HepG2 (cell line): ENCODE measurements at regions not wholly inside any gene's neighbourhood (a gene's known extent, or its start where the extent isn't known, plus 50 kb on each side); places are given as distances from the start of the nearest gene placed in this dataset.

Experiments used
- AHR ChIP-seq: IDR thresholded peaks from 2 replicates; pipeline ENCODE4 v1.6.1; 2018; ENCODE audit warnings: missing genetic modification reagents, missing compliant biosample characterization
- ARNTL ChIP-seq: sonication (generic); formaldehyde crosslinking; IDR thresholded peaks from 2 replicates; pipeline ENCODE4 v1.4.0; 2020; ENCODE audit warnings: mild to moderate bottlenecking, missing genetic modification reagents
- ATF5 ChIP-seq: sonication (generic); formaldehyde crosslinking; IDR thresholded peaks from 2 replicates; pipeline ENCODE4 v1.4.0; 2020; ENCODE audit warnings: mild to moderate bottlenecking, low read depth, missing genetic modification reagents
- DNMT3B ChIP-seq: conservative IDR thresholded peaks from 2 replicates; pipeline ENCODE4 v1.6.1; 2016; ENCODE audit warnings: missing biosample characterization, control low read depth
- E2F5 ChIP-seq: sonication (generic); formaldehyde crosslinking; conservative IDR thresholded peaks from 2 replicates; pipeline ENCODE4 v1.4.0; 2020; ENCODE audit warnings: missing genetic modification reagents
- EP300 ChIP-seq, 3 experiments: sonication (generic) in 1 of 3; formaldehyde crosslinking in 1 of 3; IDR thresholded peaks; 2 replicates each; pipeline versions ENCODE4 v1.5.1 to v1.6.1; 2011 to 2020; ENCODE audit warnings: low read depth in 2 of 3, low read length in 2 of 3, borderline replicate concordance in 1 of 3, improper control_type of control experiment in 1 of 3, mild to moderate bottlenecking in 1 of 3, missing genetic modification reagents in 1 of 3, moderate library complexity in 1 of 3
- GLMP ChIP-seq: sonication (generic); formaldehyde crosslinking; IDR thresholded peaks from 2 replicates; pipeline ENCODE4 v1.9.0; 2021; ENCODE audit warnings: missing genetic modification reagents, mild to moderate bottlenecking, borderline replicate concordance
- HMG20A ChIP-seq: IDR thresholded peaks from 2 replicates; pipeline ENCODE4 v1.6.1; 2016; ENCODE audit warnings: borderline replicate concordance
- NAIF1 ChIP-seq: sonication (generic); formaldehyde crosslinking; IDR thresholded peaks from 2 replicates; pipeline ENCODE4 v1.5.0; 2020; ENCODE audit warnings: mild to moderate bottlenecking, missing genetic modification reagents, borderline replicate concordance
- NBN ChIP-seq: fragments of 450-650 bp; conservative IDR thresholded peaks from 2 replicates; pipeline ENCODE4 v1.6.1; 2017
- PHF8 ChIP-seq: sonication (generic); formaldehyde crosslinking; IDR thresholded peaks from 2 replicates; pipeline ENCODE4 v1.5.0; 2020; ENCODE audit warnings: missing genetic modification reagents
- SOX13 ChIP-seq, 3 experiments: fragments of 450-650 bp in 1 of 3; sonication (generic) in 1 of 3; formaldehyde crosslinking in 1 of 3; IDR thresholded peaks in 2 of 3; conservative IDR thresholded peaks in 1 of 3; 2 replicates each; pipeline versions ENCODE4 v1.5.0 to v1.6.1; 2016 to 2020; ENCODE audit warnings: antibody characterized with exemption in 1 of 3, mild to moderate bottlenecking in 1 of 3, missing compliant biosample characterization in 1 of 3, missing genetic modification reagents in 1 of 3, moderate library complexity in 1 of 3
- SOX6 ChIP-seq, 2 experiments: fragments of 450-650 bp in 1 of 2; sonication (generic) in 1 of 2; formaldehyde crosslinking in 1 of 2; IDR thresholded peaks; 2 replicates each; pipeline versions ENCODE4 v1.4.0 to v1.6.1; 2017 to 2020; ENCODE audit warnings: antibody characterized with exemption in 1 of 2, mild to moderate bottlenecking in 1 of 2, missing genetic modification reagents in 1 of 2
- STAT5B ChIP-seq: sonication (generic); formaldehyde crosslinking; IDR thresholded peaks from 2 replicates; pipeline ENCODE4 v1.4.0; 2020; ENCODE audit warnings: missing genetic modification reagents
- TFDP2 ChIP-seq: sonication (generic); formaldehyde crosslinking; IDR thresholded peaks from 2 replicates; pipeline ENCODE4 v1.4.0; 2020; ENCODE audit warnings: missing genetic modification reagents
- TRIM24 ChIP-seq: sonication (generic); formaldehyde crosslinking; IDR thresholded peaks from 2 replicates; pipeline ENCODE4 v1.8.0; 2022; ENCODE audit warnings: mild to moderate bottlenecking, missing genetic modification reagents
- ZFP36L1 ChIP-seq: sonication (generic); formaldehyde crosslinking; IDR thresholded peaks from 2 replicates; pipeline ENCODE4 v1.8.0; 2022; ENCODE audit warnings: mild to moderate bottlenecking, missing genetic modification reagents, moderate library complexity
- ZNF335 ChIP-seq: sonication (generic); formaldehyde crosslinking; IDR thresholded peaks from 2 replicates; pipeline ENCODE4 v1.4.0; 2020; ENCODE audit warnings: missing genetic modification reagents
- ZNF431 ChIP-seq: sonication (generic); formaldehyde crosslinking; IDR thresholded peaks from 2 replicates; pipeline ENCODE4 v1.9.0; 2022; ENCODE audit warnings: missing genetic modification reagents, low read depth, mild to moderate bottlenecking, borderline replicate concordance
- ZNF432 ChIP-seq: sonication (generic); formaldehyde crosslinking; IDR thresholded peaks from 2 replicates; pipeline ENCODE4 v1.5.0; 2020; ENCODE audit warnings: missing genetic modification reagents, mild to moderate bottlenecking, borderline replicate concordance
- ZNF510 ChIP-seq: sonication (generic); formaldehyde crosslinking; IDR thresholded peaks from 2 replicates; pipeline ENCODE4 v1.4.0; 2020; ENCODE audit warnings: low read depth, mild to moderate bottlenecking, missing genetic modification reagents
- ZNF513 ChIP-seq: sonication (generic); formaldehyde crosslinking; conservative IDR thresholded peaks from 2 replicates; pipeline ENCODE4 v1.5.0; 2020; ENCODE audit warnings: missing genetic modification reagents
- ZNF563 ChIP-seq: sonication (generic); formaldehyde crosslinking; IDR thresholded peaks from 2 replicates; pipeline ENCODE4 v1.8.0; 2022; ENCODE audit warnings: mild to moderate bottlenecking, moderate library complexity, missing genetic modification reagents
- ZSCAN30 ChIP-seq: sonication (generic); formaldehyde crosslinking; IDR thresholded peaks from 2 replicates; pipeline ENCODE4 v1.5.0; 2020; ENCODE audit warnings: mild to moderate bottlenecking, missing genetic modification reagents

- no peak for TF ChIP-seq ZNF513 (CRISPR knock-in tag)
- TF ChIP-seq STAT5B (CRISPR knock-in tag) = no peak
- TF ChIP-seq ZFP36L1 (CRISPR knock-in tag) = no peak
- TF ChIP-seq ZSCAN30 (CRISPR knock-in tag) = no peak
- TF ChIP-seq ZNF432 (CRISPR knock-in tag) = no peak
- TF ChIP-seq NBN = no peak
- 0 out of 2 replicates have a peak, but pooled peaks have one; percentile 32 for TF ChIP-seq ARNTL (CRISPR knock-in tag)
- no peak for TF ChIP-seq ZNF563 (CRISPR knock-in tag)
- TF ChIP-seq NAIF1 (CRISPR knock-in tag) = no peak
- TF ChIP-seq AHR = no peak
- TF ChIP-seq ATF5 (CRISPR knock-in tag) = no peak
- TF ChIP-seq ZNF431 (CRISPR knock-in tag) = no peak
- TF ChIP-seq ZNF510 (CRISPR knock-in tag) = no peak
- TF ChIP-seq PHF8 (CRISPR knock-in tag) = no peak
- TF ChIP-seq EP300 (IDR thresholded peaks at IDR 0.05; ENCODE audit: low read depth in 2 of 2, low read length in 2 of 2) = peak in 1 of 2 experiments; percentile 37; a peak in 1 of 4 replicates
- no peak; the same call in 1 of the 2 replicates for TF ChIP-seq EP300 (CRISPR knock-in tag; IDR thresholded peaks at IDR 0.05; ENCODE audit: borderline replicate concordance)
- TF ChIP-seq TFDP2 (CRISPR knock-in tag) = no peak
- TF ChIP-seq E2F5 (CRISPR knock-in tag) = no peak
- no peak; the same call in 1 of the 2 replicates for TF ChIP-seq HMG20A (CRISPR knock-in tag)
- no peak for TF ChIP-seq DNMT3B
- TF ChIP-seq SOX6 (IDR thresholded peaks at IDR 0.05) = no peak
- peak; percentile 39; the same call in 1 of the 2 replicates for TF ChIP-seq SOX6 (CRISPR knock-in tag; IDR thresholded peaks at IDR 0.05)
- TF ChIP-seq ZNF335 (CRISPR knock-in tag) = no peak
- 0 out of 2 replicates have a peak, but pooled peaks have one; percentile 30 for TF ChIP-seq TRIM24
- no peak for TF ChIP-seq SOX13 (IDR thresholded peaks at IDR 0.05)
- TF ChIP-seq SOX13 (CRISPR knock-in tag; conservative IDR thresholded peaks at IDR 0.05 in 1 of 2, IDR thresholded peaks at IDR 0.05 in 1 of 2) = no peak
- no peak for TF ChIP-seq GLMP (CRISPR knock-in tag)
Measured at GRCh38 chr6:18585032-18585573, 198.0 kb downstream of the RNF144B start (continued).
